ENCODE measurements at regions not wholly inside any gene's neighbourhood (a gene's known extent, or its start where the extent isn't known, plus 50 kb on each side); places are given as distances from the start of the nearest gene placed in this dataset.

- TF ChIP-seq CBX8 (IDR thresholded peaks at IDR 0.05; ENCODE audit: borderline replicate concordance, low read depth, low read length) (no peak), CTCF (IDR thresholded peaks at IDR 0.05; ENCODE audit: control extremely low read depth in 1 of 3, insufficient read depth in 1 of 3, low read depth in 1 of 3, low read length in 3 of 3) (no peak)
- TF ChIP-seq, protein P1, sequence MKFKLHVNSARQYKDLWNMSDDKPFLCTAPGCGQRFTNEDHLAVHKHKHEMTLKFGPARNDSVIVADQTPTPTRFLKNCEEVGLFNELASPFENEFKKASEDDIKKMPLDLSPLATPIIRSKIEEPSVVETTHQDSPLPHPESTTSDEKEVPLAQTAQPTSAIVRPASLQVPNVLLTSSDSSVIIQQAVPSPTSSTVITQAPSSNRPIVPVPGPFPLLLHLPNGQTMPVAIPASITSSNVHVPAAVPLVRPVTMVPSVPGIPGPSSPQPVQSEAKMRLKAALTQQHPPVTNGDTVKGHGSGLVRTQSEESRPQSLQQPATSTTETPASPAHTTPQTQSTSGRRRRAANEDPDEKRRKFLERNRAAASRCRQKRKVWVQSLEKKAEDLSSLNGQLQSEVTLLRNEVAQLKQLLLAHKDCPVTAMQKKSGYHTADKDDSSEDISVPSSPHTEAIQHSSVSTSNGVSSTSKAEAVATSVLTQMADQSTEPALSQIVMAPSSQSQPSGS (IDR thresholded peaks at IDR 0.05; ENCODE audit: low read length), result no peak
Observed at GRCh38 chr15:70341566-70341965, 243.8 kb upstream of the TLE3 start.

Measured in H1 (cell line).